ENCODE measurements at regions not wholly inside any gene's neighbourhood (a gene's known extent, or its start where the extent isn't known, plus 50 kb on each side); places are given as distances from the start of the nearest gene placed in this dataset.
"Not testable (repeated sequence)": the region's sequence is repeated elsewhere in the genome, so short reads cannot be mapped to it uniquely, and the experiment has no call there.

DNA sequence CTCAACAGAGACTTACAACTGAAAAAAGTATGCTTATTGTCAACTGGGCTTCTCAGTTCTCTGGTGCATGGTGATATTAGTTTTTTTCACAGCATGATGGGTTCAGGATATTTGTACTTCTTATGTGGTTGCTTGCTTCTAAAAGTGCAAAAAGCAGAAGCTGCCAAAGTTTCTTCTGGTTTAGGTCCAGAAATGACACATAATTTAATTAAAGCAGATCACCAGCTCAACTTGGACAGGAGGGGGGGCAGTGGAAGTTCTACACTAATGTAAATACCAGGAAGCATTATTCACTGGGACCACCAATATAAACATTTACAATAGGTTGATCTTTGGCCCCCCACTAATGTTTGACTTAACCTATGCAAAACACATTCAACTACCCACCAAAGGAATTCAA lies 354.8 kb upstream of the BRINP3 start:
- Histone ChIP-seq H3K4me1 (no peaks in the 10 kb centered on the region), H3K27ac (no peak overlapping the region), H3K27me3 (no peaks in the 10 kb centered on the region), H3K9me3 (no peaks in the 10 kb centered on the region), H3K36me3 (no peaks in the 10 kb centered on the region), H3K4me3 (no peak overlapping the region)
- no peak for DNase-seq (ENCODE audit: low spot score in 2 of 2)
- TF ChIP-seq POLR2AphosphoS5 (IDR thresholded peaks at IDR 0.05) (no peak), EP300 (IDR thresholded peaks at IDR 0.05) (no peak), CTCF (IDR thresholded peaks at IDR 0.05) (no peak), POLR2A (IDR thresholded peaks at IDR 0.05) (no peak)

GRCh38 chr1:190835658-190836057 lies 358.0 kb upstream of the BRINP3 start:
- H3K36me3 ChIP-seq, result no peaks in the 10 kb centered on the region
- no peak overlapping the region for H3K4me3 ChIP-seq
- no peaks in the 10 kb centered on the region for H3K27me3 ChIP-seq
- no peak for DNase-seq (ENCODE audit: low spot score in 2 of 2)
- WGBS, result 76% methylated on average over 4 of the region's 4 CpGs
- H3K9me3 ChIP-seq, result no peaks in the 10 kb centered on the region
- no peaks in the 10 kb centered on the region for H3K4me1 ChIP-seq
- H3K27ac ChIP-seq, result no peak overlapping the region
- TF ChIP-seq POLR2AphosphoS5 (IDR thresholded peaks at IDR 0.05), result no peak
- TF ChIP-seq POLR2A (IDR thresholded peaks at IDR 0.05), result no peak
- TF ChIP-seq EP300 (IDR thresholded peaks at IDR 0.05), result no peak
- no peak for TF ChIP-seq CTCF (IDR thresholded peaks at IDR 0.05)

DNA sequence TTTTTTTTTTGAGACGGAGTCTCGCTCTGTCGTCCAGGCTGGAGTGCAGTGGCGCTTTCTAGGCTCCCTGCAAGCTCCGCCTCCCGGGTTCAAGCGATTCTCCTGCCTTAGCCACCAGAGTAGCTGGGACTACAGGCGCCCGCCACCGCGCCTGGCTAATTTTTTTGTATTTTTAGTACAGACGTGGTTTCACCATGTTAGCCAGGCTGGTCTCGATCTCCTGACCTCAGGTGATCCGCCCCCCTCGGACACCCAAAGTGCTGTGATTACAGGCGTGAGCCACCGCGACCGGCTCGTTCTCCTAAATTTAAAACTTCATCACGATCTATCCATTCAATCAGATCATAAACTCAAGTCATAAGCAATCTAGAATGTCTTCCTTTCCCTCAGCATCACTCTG lies 359.5 kb upstream of the BRINP3 start:
- H3K36me3 ChIP-seq; H3K27me3 ChIP-seq; H3K9me3 ChIP-seq; H3K4me1 ChIP-seq; H3K4me3 ChIP-seq; H3K27ac ChIP-seq; DNase-seq (ENCODE audit: low spot score in 2 of 2): not testable (repeated sequence)
- WGBS, result 93% methylated on average over 21 of the region's 21 CpGs

DNA sequence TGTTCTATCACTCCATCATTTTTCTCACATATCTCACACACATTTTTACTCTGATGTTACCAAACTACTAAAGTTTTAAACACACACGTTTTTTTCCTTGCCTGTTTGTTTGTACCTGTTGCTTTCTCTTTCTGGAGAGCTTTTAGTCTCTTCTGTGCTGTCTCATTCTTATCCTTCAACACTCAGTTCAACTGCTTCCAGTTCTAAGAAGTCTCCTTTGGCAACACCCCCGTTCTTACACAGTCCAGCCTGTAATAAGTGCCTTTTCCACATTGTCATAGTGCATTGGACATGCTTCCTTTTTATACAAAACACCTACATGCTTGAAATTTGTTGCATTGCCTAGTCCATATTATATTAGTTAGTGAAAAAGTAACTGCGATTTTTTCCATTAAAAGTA lies 360.2 kb upstream of the BRINP3 start:
- Histone ChIP-seq H3K9me3 (no peaks in the 10 kb centered on the region), H3K4me3 (no peak overlapping the region), H3K27ac (no peak overlapping the region), H3K4me1 (no peaks in the 10 kb centered on the region), H3K36me3 (no peaks in the 10 kb centered on the region), H3K27me3 (no peaks in the 10 kb centered on the region)
- 67% methylated on average over 3 of the region's 3 CpGs for WGBS
- TF ChIP-seq POLR2A (IDR thresholded peaks at IDR 0.05) (no peak), EP300 (IDR thresholded peaks at IDR 0.05) (no peak), CTCF (IDR thresholded peaks at IDR 0.05) (no peak), POLR2AphosphoS5 (IDR thresholded peaks at IDR 0.05) (no peak)
- no peak for DNase-seq (ENCODE audit: low spot score in 2 of 2)

DNA sequence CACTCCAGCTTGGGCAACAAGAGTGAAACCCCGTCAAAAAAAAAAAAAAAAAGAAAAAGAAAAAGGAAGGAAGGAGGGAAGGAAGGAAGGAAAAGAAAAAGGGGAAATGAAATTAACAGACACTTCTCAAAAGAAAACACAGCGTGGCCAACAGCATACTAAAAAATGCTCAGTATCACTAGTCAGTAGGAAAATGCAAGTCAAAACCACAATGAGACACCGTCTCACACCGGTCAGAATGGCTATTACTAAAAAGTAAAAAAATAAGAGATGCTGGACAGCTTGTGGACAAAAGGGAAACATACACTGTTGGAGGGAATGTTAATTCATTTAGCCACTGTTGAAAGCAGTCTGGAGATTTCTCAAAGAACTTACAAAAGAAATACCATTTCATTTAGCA lies 369.5 kb upstream of the BRINP3 start:
- Histone ChIP-seq H3K27me3 (no peaks in the 10 kb centered on the region), H3K36me3 (no peaks in the 10 kb centered on the region), H3K4me3 (no peak overlapping the region), H3K27ac (no peak overlapping the region), H3K4me1 (no peaks in the 10 kb centered on the region), H3K9me3 (no peaks in the 10 kb centered on the region)
- no peak for TF ChIP-seq EP300 (IDR thresholded peaks at IDR 0.05)
- no peak for TF ChIP-seq POLR2A (IDR thresholded peaks at IDR 0.05)
- no peak for TF ChIP-seq POLR2AphosphoS5 (IDR thresholded peaks at IDR 0.05)
- no peak for TF ChIP-seq CTCF (IDR thresholded peaks at IDR 0.05)
- 75% methylated on average over 4 of the region's 4 CpGs for WGBS
- DNase-seq (ENCODE audit: low spot score in 2 of 2), result no peak

DNA sequence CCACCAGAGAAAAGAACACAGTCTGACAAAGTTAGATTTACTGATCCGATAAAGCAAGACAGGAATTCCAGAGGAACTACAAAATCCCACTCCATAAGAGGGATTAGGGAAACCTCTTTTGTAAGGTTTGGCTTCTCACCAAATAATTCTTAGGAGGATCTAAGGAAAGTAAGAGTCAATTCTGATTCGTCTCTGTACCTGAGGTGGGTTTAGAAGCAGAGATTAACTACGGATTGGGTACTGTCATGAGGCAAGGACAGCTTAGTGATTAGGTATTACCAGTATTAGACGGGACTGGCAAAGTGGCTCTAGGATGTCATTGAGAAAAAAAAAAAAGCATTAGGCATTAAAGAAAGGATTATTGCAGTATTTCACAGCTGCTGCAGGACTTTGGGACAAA lies 371.7 kb upstream of the BRINP3 start:
- H3K9me3 ChIP-seq, result no peaks in the 10 kb centered on the region
- TF ChIP-seq POLR2A (IDR thresholded peaks at IDR 0.05), result no peak
- TF ChIP-seq CTCF (IDR thresholded peaks at IDR 0.05), result no peak
- TF ChIP-seq EP300 (IDR thresholded peaks at IDR 0.05), result no peak
- no peak for TF ChIP-seq POLR2AphosphoS5 (IDR thresholded peaks at IDR 0.05)
- DNase-seq (ENCODE audit: low spot score in 2 of 2), result no peak
- no peaks in the 10 kb centered on the region for H3K36me3 ChIP-seq
- WGBS, result 35% methylated on average over 4 of the region's 4 CpGs
- H3K4me3 ChIP-seq, result no peak overlapping the region
- H3K4me1 ChIP-seq, result no peaks in the 10 kb centered on the region
- no peaks in the 10 kb centered on the region for H3K27me3 ChIP-seq
- H3K27ac ChIP-seq, result no peak overlapping the region

Measured in suprapubic skin (tissue), 4 donors.